Activated CD8-positive, alpha-beta T cell treated with anti-CD3 and anti-CD28 coated beads for 36 hours (primary cell): ENCODE measurements at regions not wholly inside any gene's neighbourhood (a gene's known extent, or its start where the extent isn't known, plus 50 kb on each side); places are given as distances from the start of the nearest gene placed in this dataset.

ENCODE experiments used
- ATAC-seq: fragments of 200-7000 bp; cut with Tn5 transposase; one replicate; pipeline ENCODE4 v1.10.0; 2021; ENCODE audit warnings: mild to moderate bottlenecking, moderate library complexity
- CTCF ChIA-PET: fragments of 350-600 bp; sonication (Branson Sonifier 250); formaldehyde crosslinking; loops from one replicate; lab custom pipeline; 2021; ENCODE audit warnings: antibody characterized with exemption; lab: Charles Lee
- POLR2A ChIA-PET: fragments of 350-600 bp; sonication (Branson Sonifier 250); formaldehyde crosslinking; loops from one replicate; lab custom pipeline; 2021; ENCODE audit warnings: antibody characterized with exemption; lab: Charles Lee
- DNase-seq: peaks from one replicate; pipeline ENCODE4 v3.0.0-alpha.2; 2020
- H3K27ac Mint-ChIP-seq: one replicate; pipeline ENCODE4 v1.8.0; 2021; ENCODE audit warnings: mild to moderate bottlenecking, mixed read lengths
- H3K27me3 Mint-ChIP-seq: one replicate; pipeline ENCODE4 v1.8.0; 2021; ENCODE audit warnings: mixed read lengths
- H3K36me3 Mint-ChIP-seq: one replicate; pipeline ENCODE4 v1.8.0; 2021; ENCODE audit warnings: low read depth, mixed read lengths
- H3K4me1 Mint-ChIP-seq: one replicate; pipeline ENCODE4 v1.8.0; 2021; ENCODE audit warnings: low read depth, mixed read lengths
- H3K4me3 Mint-ChIP-seq: one replicate; pipeline ENCODE4 v1.8.0; 2021; ENCODE audit warnings: mild to moderate bottlenecking, moderate library complexity, mixed read lengths
- H3K9me3 Mint-ChIP-seq: one replicate; pipeline ENCODE4 v1.8.0; 2021; ENCODE audit warnings: mixed read lengths
- CTCF ChIP-seq: fragments of 200-600 bp; IDR thresholded peaks from one replicate; pipeline ENCODE4 v1.8.0; 2022; ENCODE audit warnings: antibody characterized with exemption, mild to moderate bottlenecking
- intact Hi-C: fragments of 100-400 bp; cut with micrococcal nuclease; formaldehyde crosslinking; loops from one replicate; pipeline ENCODE4 v1.10.0; 2022

GRCh38 chr10:132120734-132121510 is 55.2 kb downstream of the JAKMIP3 start:
- TF ChIP-seq CTCF = no peak
- CTCF ChIA-PET = interaction anchor here (1.4 kb wide), 1 partner anchor 20 kb away, joined by 4 read pairs; no protein-coding TSS in a partner anchor
- Mint-ChIP-seq H3K36me3 (no peaks in the 10 kb centered on the region), H3K4me1 (no peaks in the 10 kb centered on the region), H3K27ac (no peak overlapping the region), H3K9me3 (no peaks in the 10 kb centered on the region), H3K27me3 (no peaks in the 10 kb centered on the region), H3K4me3 (no peak overlapping the region)
- ATAC-seq = no peak
- intact Hi-C loops = no loop called here
- DNase-seq = no peak
- POLR2A ChIA-PET = no interaction called here

GRCh38 chr10:132121511-132121830 is 55.7 kb downstream of the JAKMIP3 start:
- ATAC-seq (no peak), DNase-seq (no peak)
- intact Hi-C loops = no loop called here
- Mint-ChIP-seq H3K27me3 (no peaks in the 10 kb centered on the region), H3K9me3 (no peaks in the 10 kb centered on the region), H3K4me3 (no peak overlapping the region), H3K36me3 (no peaks in the 10 kb centered on the region), H3K4me1 (no peaks in the 10 kb centered on the region), H3K27ac (no peak overlapping the region)
- CTCF ChIA-PET = interaction anchor here (1.4 kb wide), 1 partner anchor 21 kb away, joined by 4 read pairs; no protein-coding TSS in a partner anchor
- TF ChIP-seq CTCF = no peak
- POLR2A ChIA-PET = no interaction called here

- no peak for TF ChIP-seq CTCF
- POLR2A ChIA-PET = interaction anchor here (0.8 kb wide), 1 partner anchor 184 kb away, joined by 3 read pairs; no protein-coding TSS in a partner anchor
- Mint-ChIP-seq H3K36me3 (no peaks in the 10 kb centered on the region), H3K27ac (no peak overlapping the region), H3K27me3 (no peaks in the 10 kb centered on the region), H3K9me3 (no peaks in the 10 kb centered on the region), H3K4me3 (no peak overlapping the region), H3K4me1 (no peaks in the 10 kb centered on the region)
- no peak for DNase-seq
- no peak for ATAC-seq
- intact Hi-C loops = no loop called here
- CTCF ChIA-PET = no interaction called here
Observed at GRCh38 chr10:132122097-132122861, 56.5 kb downstream of the JAKMIP3 start.

- ATAC-seq (no peak), DNase-seq (no peak)
- H3K4me3 Mint-ChIP-seq = no peak overlapping the region
- ChIA-PET POLR2A (interaction anchor here (0.8 kb wide), 1 partner anchor 183 kb away, joined by 3 read pairs; no protein-coding TSS in a partner anchor), CTCF (no interaction called here)
- H3K9me3 Mint-ChIP-seq = no peaks in the 10 kb centered on the region
- no peaks in the 10 kb centered on the region for H3K4me1 Mint-ChIP-seq
- intact Hi-C loops = no loop called here
- H3K27me3 Mint-ChIP-seq = no peaks in the 10 kb centered on the region
- no peaks in the 10 kb centered on the region for H3K36me3 Mint-ChIP-seq
- H3K27ac Mint-ChIP-seq = no peak overlapping the region
- TF ChIP-seq CTCF = no peak
Observed at GRCh38 chr10:132122939-132123445, 57.2 kb downstream of the JAKMIP3 start.

DNA sequence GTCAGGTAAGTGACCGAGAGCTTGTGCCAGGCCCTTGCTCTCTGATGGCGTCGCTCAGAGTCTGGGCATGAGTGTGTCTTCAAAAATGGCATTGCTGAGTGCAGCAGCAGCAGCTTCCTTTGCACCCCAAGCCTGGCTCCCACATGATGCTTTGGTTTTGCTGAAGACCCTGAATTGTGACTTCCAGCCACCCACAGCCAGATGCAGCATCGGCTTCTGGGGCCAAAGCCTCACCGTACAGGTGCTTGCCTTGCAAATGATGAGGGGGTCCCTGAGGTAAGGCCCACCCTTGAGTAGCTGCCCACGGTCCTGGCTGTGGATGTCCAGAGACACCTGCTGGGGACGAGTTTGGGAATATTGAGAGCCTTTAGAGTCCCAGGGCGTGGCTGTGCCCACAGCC is 57.9 kb downstream of the JAKMIP3 start:
- no peaks in the 10 kb centered on the region for H3K27me3 Mint-ChIP-seq
- H3K36me3 Mint-ChIP-seq = no peaks in the 10 kb centered on the region

More for the DNA sequence above, 57.9 kb downstream of the JAKMIP3 start:
- Mint-ChIP-seq H3K4me1 (no peaks in the 10 kb centered on the region), H3K9me3 (peaks cover 4% of the 10 kb centered on the region), H3K4me3 (no peak overlapping the region), H3K27ac (no peak overlapping the region)
- POLR2A ChIA-PET = no interaction called here
- no peak for ATAC-seq
- intact Hi-C loops = no loop called here
- CTCF ChIA-PET = no interaction called here
- TF ChIP-seq CTCF = no peak
- no peak for DNase-seq
